GM12892 (cell line): ENCODE measurements at regions not wholly inside any gene's neighbourhood (a gene's known extent, or its start where the extent isn't known, plus 50 kb on each side); places are given as distances from the start of the nearest gene placed in this dataset.

Experiments used
- POLR2A ChIP-seq: IDR thresholded peaks from 2 replicates; pipeline ENCODE4 v1.6.1; 2011; ENCODE audit warnings: low read depth, low read length, control low read depth
- POLR2AphosphoS5 ChIP-seq: IDR thresholded peaks from 2 replicates; pipeline ENCODE4 v1.6.1; 2011; ENCODE audit warnings: low read depth, low read length, control low read depth

- no peak for TF ChIP-seq POLR2A
- no peak for TF ChIP-seq POLR2AphosphoS5
Observed at GRCh38 chr6:131436358-131436757, 136.7 kb upstream of the ARG1 start.
